HepG2 (cell line): ENCODE measurements at regions not wholly inside any gene's neighbourhood (a gene's known extent, or its start where the extent isn't known, plus 50 kb on each side); places are given as distances from the start of the nearest gene placed in this dataset.

Experiments
- AGO2 ChIP-seq: fragments of 200-400 bp; formaldehyde crosslinking; optimal IDR thresholded peaks from 2 replicates; pipeline ENCODE3; 2017; ENCODE audit warnings: mild to moderate bottlenecking, low read depth, low read length, moderate library complexity
- AHR ChIP-seq: IDR thresholded peaks from 2 replicates; pipeline ENCODE4 v1.6.1; 2018; ENCODE audit warnings: missing genetic modification reagents, missing compliant biosample characterization
- ARHGAP35 ChIP-seq: sonication (generic); formaldehyde crosslinking; IDR thresholded peaks from 2 replicates; pipeline ENCODE4 v1.9.0; 2022; ENCODE audit warnings: mild to moderate bottlenecking, inconsistent platforms, moderate library complexity, missing genetic modification reagents, borderline replicate concordance
- CC2D1A ChIP-seq: sonication (generic); formaldehyde crosslinking; IDR thresholded peaks from 2 replicates; pipeline ENCODE4 v1.8.1; 2023; ENCODE audit warnings: mild to moderate bottlenecking, missing genetic modification reagents
- CHD2 ChIP-seq: IDR thresholded peaks from 2 replicates; pipeline ENCODE4 v1.6.1; 2011; ENCODE audit warnings: low read depth, low read length, improper control_type of control experiment
- EEA1 ChIP-seq: sonication (generic); formaldehyde crosslinking; IDR thresholded peaks from 2 replicates; pipeline ENCODE4 v1.5.1; 2020; ENCODE audit warnings: mild to moderate bottlenecking, missing genetic modification reagents, borderline replicate concordance
- FOXC1 ChIP-seq: sonication (generic); formaldehyde crosslinking; IDR thresholded peaks from 2 replicates; pipeline ENCODE4 v1.8.0; 2022; ENCODE audit warnings: mild to moderate bottlenecking, missing genetic modification reagents, borderline replicate concordance
- FOXJ3 ChIP-seq: sonication (generic); formaldehyde crosslinking; IDR thresholded peaks from 2 replicates; pipeline ENCODE4 v1.4.0; 2020; ENCODE audit warnings: missing genetic modification reagents, mild to moderate bottlenecking, borderline replicate concordance
- GPBP1L1 ChIP-seq: sonication (generic); formaldehyde crosslinking; IDR thresholded peaks from 2 replicates; pipeline ENCODE4 v1.5.0; 2020; ENCODE audit warnings: mild to moderate bottlenecking, missing genetic modification reagents
- HMGA1 ChIP-seq: sonication (generic); formaldehyde crosslinking; conservative IDR thresholded peaks from 2 replicates; pipeline ENCODE4 v1.4.0; 2020; ENCODE audit warnings: missing genetic modification reagents
- MIER3 ChIP-seq: IDR thresholded peaks from 2 replicates; pipeline ENCODE4 v1.6.1; 2016; ENCODE audit warnings: missing compliant biosample characterization, borderline replicate concordance
- PAF1 ChIP-seq: IDR thresholded peaks from 2 replicates; pipeline ENCODE4 v1.6.1; 2016; ENCODE audit warnings: missing genetic modification reagents, missing compliant biosample characterization
- SNRNP70 ChIP-seq: fragments of 200-400 bp; formaldehyde crosslinking; IDR thresholded peaks from 2 replicates; pipeline ENCODE4 v1.6.1; 2017; ENCODE audit warnings: mild to moderate bottlenecking, low read depth, low read length, moderate library complexity
- TOE1 ChIP-seq: sonication (generic); formaldehyde crosslinking; IDR thresholded peaks from 2 replicates; pipeline ENCODE4 v1.4.0; 2020; ENCODE audit warnings: mild to moderate bottlenecking, missing genetic modification reagents
- ZNF224 ChIP-seq: sonication (generic); formaldehyde crosslinking; IDR thresholded peaks from 2 replicates; pipeline ENCODE4 v1.5.0; 2020; ENCODE audit warnings: mild to moderate bottlenecking, missing genetic modification reagents
- ZNF281 ChIP-seq: sonication (generic); formaldehyde crosslinking; IDR thresholded peaks from 2 replicates; pipeline ENCODE4 v1.4.0; 2020; ENCODE audit warnings: missing genetic modification reagents, borderline replicate concordance
- ZNF33B ChIP-seq: sonication (generic); formaldehyde crosslinking; IDR thresholded peaks from 2 replicates; pipeline ENCODE4 v1.5.1; 2020; ENCODE audit warnings: mild to moderate bottlenecking, missing genetic modification reagents
- ZNF446 ChIP-seq: sonication (generic); formaldehyde crosslinking; IDR thresholded peaks from 2 replicates; pipeline ENCODE4 v1.5.0; 2020; ENCODE audit warnings: mild to moderate bottlenecking, missing genetic modification reagents
- ZNF691 ChIP-seq: sonication (generic); formaldehyde crosslinking; IDR thresholded peaks from 2 replicates; pipeline ENCODE4 v1.4.0; 2020; ENCODE audit warnings: missing genetic modification reagents, low read depth, mild to moderate bottlenecking, borderline replicate concordance
- TF ChIP-seq, protein P1 (sequence below): sonication (generic); formaldehyde crosslinking; IDR thresholded peaks from 2 replicates; pipeline ENCODE4 v1.5.1; 2020; ENCODE audit warnings: missing genetic modification reagents, mild to moderate bottlenecking, borderline replicate concordance

- TF ChIP-seq, protein P1, sequence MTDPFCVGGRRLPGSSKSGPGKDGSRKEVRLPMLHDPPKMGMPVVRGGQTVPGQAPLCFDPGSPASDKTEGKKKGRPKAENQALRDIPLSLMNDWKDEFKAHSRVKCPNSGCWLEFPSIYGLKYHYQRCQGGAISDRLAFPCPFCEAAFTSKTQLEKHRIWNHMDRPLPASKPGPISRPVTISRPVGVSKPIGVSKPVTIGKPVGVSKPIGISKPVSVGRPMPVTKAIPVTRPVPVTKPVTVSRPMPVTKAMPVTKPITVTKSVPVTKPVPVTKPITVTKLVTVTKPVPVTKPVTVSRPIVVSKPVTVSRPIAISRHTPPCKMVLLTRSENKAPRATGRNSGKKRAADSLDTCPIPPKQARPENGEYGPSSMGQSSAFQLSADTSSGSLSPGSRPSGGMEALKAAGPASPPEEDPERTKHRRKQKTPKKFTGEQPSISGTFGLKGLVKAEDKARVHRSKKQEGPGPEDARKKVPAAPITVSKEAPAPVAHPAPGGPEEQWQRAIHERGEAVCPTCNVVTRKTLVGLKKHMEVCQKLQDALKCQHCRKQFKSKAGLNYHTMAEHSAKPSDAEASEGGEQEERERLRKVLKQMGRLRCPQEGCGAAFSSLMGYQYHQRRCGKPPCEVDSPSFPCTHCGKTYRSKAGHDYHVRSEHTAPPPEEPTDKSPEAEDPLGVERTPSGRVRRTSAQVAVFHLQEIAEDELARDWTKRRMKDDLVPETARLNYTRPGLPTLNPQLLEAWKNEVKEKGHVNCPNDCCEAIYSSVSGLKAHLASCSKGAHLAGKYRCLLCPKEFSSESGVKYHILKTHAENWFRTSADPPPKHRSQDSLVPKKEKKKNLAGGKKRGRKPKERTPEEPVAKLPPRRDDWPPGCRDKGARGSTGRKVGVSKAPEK, result peak; percentile 75; the same call in 1 of the 2 replicates
- TF ChIP-seq PAF1 (CRISPR knock-in tag) (no peak), CHD2 (no peak), EEA1 (CRISPR knock-in tag) (no peak), TOE1 (CRISPR knock-in tag) (no peak), AHR (CRISPR knock-in tag) (no peak), ARHGAP35 (no peak), ZNF446 (no peak), ZNF281 (CRISPR knock-in tag) (peak; percentile 97), ZNF224 (CRISPR knock-in tag) (no peak), MIER3 (CRISPR knock-in tag) (peak; percentile 34; the same call in 1 of the 2 replicates), FOXC1 (CRISPR knock-in tag) (no peak), AGO2 (no peak), SNRNP70 (no peak), CC2D1A (no peak), FOXJ3 (peak; percentile 88; the same call in 1 of the 2 replicates), GPBP1L1 (no peak), ZNF33B (CRISPR knock-in tag) (no peak), HMGA1 (no peak), ZNF691 (CRISPR knock-in tag) (no peak; the same call in 1 of the 2 replicates)
These were observed 265.9 kb downstream of the SOX9 start (continued) for GRCh38 chr17:72386619-72387237.
